GM19043 (cell line): ENCODE measurements at regions not wholly inside any gene's neighbourhood (a gene's known extent, or its start where the extent isn't known, plus 50 kb on each side); places are given as distances from the start of the nearest gene placed in this dataset.
"Not testable (repeated sequence)": the region's sequence is repeated elsewhere in the genome, so short reads cannot be mapped to it uniquely, and the experiment has no call there.

Experiments
- ATAC-seq: cut with Tn5 transposase; IDR thresholded peaks from one replicate; pipeline ENCODE4 v1.9.1; 2021; ENCODE audit warnings: low read depth; ENCODE audit not compliant: unreplicated experiment

DNA sequence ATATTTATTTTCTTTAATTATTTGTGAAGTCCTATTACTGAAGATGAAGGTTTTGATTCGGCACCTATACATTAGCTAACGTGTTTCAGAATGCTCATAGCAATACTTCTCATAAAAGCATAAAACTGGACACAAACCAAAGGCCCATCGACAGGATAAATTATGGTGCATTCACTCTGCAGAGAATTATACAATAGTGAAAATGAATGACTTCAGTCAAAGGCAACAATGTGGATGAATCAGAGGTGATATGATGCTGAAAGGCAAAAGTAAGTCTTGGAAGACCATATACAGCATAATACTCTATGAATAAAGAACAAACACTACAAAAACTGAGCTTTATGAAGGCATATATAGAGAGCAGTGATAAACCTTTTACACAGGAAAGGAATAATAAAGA, 156.6 kb upstream of the EGLN3 start:
- no peak for ATAC-seq

DNA sequence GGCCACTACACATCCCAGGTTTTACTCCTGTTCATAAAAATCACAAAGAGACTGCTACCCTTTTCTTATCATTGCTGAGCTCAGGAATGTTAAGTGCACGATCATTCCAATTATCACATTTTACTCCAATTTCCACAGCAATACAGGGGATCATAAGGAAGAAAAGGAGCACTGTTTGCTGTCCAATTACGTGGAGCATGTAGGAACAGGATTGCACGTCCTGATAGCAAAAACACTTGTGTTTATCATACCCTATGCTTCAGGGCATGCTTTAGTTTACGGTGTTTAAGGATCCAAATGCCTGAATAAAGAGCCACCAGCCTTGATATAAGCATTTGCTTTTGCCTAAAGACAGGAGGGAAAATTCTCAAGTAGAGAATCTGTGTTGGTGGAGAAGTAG, 155.4 kb upstream of the EGLN3 start:
- no peak for ATAC-seq

DNA sequence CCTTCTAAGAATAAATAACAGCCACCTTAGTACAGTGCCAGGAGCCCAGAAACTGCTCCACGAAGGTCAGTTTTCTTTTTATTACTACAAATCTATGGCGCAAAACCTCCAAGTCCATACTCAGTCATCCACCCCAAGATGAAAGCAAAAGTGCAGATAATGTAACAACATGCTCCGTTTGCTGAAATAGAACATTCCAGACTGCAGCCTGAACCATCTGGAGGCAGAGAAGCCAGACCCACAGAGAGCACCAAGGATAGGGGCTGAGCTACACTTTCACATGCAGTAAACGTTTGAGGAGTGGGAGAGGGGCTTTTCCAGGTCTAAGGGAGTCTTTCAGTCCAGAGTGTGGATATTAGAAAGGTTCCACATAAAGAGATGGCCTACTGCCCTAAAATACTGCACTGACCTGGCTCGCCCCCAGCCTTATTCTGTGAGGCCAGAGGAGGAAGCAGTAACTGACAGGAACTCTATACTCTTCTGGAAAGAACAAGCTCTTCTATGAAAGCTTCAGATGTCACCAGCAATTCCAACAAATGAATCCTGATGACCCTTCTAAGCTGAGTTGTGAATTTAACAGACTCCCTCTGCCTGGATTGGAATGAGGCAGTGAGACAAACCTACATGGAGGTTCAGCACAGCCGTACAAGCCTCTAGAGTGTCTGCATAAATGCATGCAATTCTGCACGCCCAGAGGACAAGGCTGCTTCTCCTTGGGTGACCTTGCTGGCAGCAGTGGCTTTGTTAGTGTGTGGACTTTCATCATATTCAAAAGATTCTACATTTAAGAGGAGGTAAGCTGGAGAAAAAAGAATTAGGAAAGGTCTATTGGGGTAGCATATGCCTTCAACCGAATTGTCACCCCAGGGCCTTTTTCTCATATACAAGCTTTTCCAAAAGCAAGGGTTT, 153.9 kb upstream of the EGLN3 start:
- no peak for ATAC-seq

DNA sequence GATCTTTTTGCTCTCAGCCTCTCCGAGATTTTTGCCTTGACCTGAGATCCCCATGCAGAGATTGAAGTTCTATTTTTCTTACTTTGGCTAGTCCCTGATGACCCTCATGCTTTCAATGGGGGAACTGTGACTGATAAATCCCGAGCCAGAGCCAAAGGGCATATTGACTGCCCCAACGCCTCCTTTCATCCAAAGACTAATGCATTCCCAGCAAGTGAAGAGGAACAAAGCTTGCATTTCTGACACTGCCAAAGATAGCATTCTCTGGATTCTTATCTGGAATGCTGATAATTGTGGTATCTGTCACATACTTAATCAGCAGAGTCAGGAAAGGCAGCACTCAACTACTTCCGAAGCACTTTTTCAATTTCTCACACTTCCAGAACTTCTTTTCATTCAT, 152.3 kb upstream of the EGLN3 start:
- no peak for ATAC-seq

DNA sequence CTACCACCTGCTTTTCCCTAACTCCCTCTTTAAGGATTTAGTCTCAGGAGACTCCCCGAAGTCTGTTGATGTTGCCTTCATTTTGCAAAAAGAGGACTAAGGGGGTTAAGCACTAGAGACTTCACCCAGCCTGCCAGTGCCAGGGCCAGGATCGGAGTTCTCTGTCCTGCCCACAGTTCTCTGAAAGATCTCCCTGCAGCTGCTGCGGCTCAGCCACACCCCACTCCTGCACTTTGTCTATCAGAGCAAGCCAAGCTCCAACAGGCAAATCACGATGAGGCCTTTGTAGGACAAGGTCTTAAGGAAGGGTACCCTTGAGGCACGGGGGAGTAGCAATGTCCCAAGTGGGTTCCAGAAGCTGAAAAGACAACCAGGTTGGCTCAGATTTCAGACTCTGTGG, 148.8 kb upstream of the EGLN3 start:
- ATAC-seq: no peak

DNA sequence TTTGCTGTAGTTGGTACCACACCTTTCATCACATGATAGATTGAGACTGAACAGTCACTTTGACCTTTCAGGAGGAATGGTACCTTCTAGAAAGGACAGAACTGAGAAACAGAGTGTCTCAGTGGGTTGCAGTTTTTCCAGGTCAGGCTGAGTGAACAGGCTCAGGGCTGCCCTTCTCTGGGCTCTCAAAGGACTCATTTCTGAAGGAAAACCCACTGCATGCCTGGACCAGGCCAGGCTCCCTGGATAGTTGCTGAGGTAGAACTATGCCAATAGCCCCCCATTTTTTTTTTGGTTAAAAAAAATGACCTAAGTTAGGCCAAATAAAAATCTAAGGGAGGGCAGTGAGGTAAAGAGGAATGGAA, 148.1 kb upstream of the EGLN3 start:
- ATAC-seq: no peak

DNA sequence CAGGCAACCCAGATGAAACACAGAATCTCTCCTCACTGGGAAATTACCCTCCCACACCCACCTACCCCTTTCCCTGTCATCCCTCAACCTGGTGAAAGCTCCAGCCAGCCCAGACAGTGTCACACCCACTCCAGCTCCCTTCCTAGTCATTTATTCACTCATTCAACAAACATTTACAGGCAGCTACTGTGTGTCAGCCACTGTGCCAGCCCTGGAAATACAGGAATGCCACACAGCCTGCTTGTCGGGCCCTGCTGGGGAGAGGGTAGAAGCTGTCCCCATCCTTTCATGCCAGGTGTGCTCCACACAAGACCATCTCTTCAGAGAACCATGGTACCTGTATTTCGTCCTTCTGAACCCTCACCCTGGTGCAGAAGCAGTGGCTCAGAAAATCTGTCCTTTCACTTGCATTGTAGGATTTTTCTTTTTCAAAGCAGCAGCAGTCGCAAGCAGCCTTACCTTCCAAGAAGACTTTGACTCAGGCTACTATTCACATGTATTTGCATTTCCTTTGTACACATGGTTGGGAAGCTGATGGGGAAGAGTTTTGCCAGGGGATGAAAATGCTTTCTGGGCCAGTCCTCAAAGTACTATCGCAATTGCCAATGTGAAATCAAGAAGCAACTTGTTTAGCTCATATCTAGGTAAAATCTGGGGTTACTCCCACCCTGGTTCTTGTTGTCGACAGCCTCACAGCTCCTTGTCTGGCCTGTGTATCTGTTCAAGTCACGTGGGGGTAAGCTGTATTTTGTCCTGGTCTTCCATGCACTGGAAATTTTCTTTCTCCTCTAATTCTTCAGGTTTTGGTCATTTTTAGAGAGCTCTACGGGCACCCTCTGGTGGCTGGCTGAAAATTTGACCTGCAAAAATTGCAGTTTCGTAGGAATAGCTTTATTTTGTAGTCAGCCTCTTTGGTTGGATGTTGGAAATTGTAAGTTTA, 147.4 kb upstream of the EGLN3 start:
- ATAC-seq: no peak

DNA sequence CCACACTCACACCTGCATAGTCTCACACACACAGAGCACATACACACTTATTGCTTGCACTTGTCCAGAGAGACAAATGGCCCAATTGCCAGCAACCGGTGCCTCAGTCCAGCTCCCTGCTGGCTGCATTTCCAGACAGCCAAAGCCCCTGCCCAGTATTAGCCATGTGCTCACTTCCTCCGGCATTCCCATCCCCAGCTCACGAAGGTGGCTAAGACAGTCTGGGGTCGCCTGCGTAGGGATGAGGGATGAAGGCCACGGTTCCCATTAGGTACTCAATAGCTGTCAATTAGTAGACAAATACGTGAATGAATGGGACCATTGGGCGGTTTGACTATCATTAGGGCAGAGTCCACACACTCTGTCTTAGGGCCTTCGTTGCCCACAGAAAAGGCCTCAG, 146.8 kb upstream of the EGLN3 start:
- no peak for ATAC-seq

DNA sequence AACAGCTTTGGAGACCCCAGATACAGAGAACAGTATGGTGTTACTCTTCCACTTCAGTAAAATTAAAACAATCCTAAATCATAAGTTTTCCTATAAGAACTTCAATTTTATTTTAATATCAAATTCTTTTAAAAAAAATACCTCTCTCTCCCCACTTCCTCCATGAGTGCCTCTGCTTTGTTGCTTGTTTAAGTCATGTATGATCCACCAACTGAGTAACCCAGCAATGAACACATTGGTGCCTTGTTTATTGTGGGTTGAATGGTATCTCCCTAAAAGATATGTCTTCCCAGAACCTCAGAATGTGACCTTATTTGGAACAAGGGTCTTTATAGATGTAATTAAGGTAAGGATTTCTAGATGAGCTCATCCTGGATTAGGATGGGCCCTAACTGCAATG, 143.5 kb upstream of the EGLN3 start:
- no peak for ATAC-seq

DNA sequence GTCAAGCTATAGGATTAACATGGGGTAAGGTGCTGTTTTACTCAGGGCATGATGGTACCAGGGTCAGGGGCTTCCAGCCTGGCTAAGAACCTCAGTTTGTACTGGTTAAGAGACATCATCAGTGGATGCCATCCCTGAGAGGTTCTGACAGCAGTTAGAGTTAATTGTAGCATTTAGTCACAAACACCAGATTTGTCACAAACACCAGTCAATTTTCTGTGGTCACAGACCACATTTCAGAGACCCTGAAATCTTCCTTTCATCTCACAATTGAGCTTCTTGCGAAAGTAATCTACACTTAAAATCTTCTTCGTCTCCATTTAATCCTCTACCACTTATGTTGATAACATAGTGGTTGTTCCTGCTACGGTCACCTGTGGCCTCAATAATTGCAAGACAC, 143.0 kb upstream of the EGLN3 start:
- ATAC-seq: no peak

DNA sequence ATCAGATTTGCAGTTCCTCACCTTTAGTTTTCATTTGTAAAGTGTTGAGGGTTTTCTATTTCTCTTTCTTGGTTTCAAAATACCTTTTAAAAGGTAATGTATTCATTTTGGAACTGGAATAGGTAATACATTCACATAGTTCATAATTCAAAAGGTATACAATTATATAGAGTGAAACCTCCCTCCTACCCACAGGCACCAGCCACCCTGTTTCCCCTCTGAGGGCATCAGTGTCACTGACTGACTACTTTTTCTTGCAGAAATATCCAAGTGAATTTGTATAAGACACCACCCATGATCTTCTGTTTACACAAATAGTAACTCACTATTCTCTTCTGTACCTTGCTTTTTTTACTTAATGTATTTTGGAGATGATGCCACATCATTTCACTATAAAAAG, 139.6 kb upstream of the EGLN3 start:
- no peak for ATAC-seq

DNA sequence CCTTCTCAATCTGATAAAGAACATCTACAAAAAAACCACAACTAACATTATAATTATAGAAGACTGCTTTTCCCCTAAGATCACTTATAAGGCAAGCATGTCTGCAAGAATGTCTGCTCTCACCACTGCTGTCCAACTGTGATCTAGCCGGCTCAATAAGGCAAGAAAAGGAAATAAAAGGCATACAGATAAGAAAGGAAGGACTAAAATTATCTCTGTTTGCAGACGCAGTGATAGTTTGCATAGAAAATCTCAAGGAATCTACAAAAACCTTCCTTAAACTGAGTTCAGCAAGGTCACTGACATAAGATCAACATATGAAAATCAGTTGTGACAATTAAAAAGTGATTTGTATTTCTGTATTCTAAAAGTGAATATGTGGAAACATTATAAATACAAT, 138.0 kb upstream of the EGLN3 start:
- ATAC-seq: no peak

DNA sequence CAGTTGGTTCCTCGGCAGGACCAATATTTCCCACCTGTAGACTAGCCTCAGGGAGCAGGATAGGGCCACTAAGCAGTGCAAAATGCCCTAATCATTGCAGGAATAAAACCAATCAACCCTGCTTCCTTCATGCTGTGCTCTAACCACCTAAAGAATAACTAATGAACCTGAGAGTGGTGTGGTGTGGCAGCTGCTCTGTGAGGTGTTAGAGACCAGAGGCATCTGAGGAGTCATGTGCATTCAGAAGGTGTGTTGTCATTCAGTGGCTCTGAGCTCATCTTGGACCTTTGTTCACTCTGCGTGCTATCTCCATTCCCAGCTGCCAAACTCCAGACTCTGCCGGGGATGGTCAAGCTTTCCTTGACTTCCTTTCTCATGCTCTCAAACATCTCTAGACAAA, 136.7 kb upstream of the EGLN3 start:
- no peak for ATAC-seq

DNA sequence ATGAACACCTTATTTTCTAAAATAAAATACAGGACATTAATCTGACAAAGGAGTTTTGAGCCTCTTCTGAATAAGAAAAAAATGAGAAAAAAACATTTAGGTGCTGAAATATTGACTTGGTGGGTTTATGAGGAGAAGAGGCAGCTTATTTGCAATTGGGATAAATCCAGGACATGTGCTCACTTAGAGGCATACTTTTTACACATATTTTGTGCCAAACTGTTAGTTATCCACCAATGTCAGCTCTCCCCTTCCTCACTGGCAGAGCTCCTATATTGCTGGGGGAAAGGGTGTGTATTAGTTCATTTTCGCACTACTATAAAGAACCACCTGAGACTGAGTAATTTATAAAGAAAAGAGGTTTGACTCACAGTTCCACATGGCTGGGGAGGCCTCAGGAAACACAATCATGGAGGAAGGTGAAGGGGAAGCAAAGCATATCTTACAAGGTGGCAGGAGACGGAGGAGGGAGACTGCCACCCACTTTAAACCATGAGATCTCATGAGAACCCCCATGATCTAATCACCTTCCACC, 135.4 kb upstream of the EGLN3 start:
- no peak for ATAC-seq

DNA sequence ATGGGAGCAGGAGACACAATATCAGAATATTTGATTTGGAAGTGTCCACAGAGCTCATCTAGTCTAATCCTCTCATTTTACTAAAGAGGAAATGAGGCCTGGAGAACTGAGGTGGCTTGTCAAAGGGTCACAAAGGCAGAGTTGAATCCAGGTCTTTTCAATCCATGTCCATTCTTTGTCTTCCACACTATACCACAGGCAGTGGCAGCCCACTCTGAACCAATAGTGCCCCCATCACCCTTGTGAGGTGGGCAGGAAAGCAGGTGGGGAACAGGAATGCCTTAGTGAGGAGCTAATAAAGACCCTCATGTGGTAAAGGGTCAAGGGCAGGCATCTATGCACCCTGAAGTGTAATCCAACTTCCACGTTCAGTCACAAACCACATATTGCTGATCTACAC, 134.8 kb upstream of the EGLN3 start:
- ATAC-seq: no peak

DNA sequence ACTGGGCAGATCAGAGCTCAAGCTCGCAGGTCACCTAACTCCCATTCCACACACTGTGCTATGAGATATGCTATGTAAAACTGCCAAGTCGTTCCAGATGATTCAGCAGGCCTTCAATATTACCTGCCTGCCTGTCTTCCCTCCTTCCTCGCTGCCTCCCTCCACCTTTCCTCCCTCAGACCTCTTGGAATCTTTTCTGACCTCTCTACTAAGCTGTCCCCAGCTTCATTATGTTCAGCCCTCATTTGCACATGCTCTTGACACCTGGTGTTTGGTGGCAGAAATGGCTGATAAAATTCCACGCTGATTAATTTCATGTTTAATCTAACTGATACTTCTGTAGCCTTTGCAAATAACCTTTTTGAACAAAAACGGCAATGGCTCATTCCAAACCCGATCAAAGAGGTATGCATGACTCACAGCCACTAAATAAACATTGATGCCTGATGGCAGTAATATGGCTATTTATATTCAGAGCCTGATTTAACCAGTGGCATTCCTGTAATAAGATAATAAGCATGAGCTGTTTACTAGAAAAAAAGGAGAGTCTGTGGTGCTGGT, 130.8 kb upstream of the EGLN3 start:
- ATAC-seq: no peak

DNA sequence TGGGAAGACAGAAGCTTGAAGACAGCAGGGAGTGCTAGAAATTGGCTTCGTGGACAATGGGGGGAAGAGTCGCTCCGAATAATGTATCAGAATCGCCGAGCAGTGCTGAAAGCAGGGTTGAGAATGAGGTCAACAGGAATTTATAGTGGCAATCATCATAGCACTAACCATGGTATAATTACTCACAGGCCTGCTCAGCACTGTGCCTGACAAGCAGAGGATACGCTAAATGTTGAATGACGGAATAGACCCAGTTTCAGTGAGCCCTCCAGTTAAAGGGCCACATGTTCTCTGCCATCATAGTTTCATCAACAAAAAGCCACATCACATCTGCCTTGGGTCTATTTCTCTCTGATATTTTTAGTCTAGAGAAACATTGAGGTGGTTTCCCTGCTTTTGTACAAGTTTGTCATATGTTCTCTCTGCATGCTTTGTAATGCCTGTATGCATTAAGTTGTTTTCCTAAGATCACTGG, 130.3 kb upstream of the EGLN3 start:
- no peak for ATAC-seq

DNA sequence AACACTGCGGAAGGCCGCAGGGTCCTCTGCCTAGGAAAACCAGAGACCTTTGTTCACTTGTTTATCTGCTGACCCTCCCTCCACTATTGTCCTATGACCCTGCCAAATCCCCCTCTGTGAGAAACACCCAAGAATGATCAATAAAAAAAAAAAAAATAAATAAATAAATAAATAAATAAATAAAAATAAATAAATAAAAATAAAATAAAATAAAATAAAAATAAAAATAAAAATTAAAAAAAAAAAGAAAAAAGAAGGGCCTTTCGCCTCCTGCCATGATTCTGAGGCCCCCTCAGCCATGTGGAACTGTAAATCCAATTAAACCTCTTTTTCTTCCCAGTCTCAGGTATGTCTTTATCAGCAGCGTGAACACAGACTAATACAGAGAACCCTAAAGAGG, 128.8 kb upstream of the EGLN3 start:
- ATAC-seq: not testable (repeated sequence)

DNA sequence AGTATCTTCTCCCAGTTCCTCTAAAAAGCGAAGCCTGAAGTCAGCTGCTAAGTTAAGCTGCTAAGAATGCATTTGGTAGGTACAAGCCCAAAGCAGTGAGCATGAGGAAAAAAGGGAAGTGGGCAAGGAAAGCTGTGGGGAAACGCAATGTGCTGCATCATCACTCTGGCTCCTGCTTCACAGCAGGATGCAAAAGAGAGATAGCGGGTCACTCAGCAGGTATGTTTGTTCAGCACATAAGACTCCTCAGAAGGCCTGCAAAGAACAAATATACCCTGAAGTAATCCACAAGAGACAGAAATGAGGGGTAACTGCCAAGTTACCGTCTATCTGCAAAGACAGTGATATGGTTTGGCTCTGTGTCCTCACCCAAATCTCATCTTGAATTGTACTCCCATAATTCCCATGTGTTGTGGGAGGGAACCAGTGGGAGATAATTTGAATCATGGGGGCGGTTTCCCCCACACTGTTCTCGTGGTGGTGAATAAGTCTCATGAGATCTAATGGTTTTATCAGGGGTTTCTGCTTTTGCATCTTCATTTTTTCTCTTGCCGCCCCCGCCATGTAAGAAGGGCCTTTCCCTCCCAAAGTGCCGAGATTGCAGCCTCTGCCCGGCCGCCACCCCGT, 127.4 kb upstream of the EGLN3 start:
- no peak for ATAC-seq

DNA sequence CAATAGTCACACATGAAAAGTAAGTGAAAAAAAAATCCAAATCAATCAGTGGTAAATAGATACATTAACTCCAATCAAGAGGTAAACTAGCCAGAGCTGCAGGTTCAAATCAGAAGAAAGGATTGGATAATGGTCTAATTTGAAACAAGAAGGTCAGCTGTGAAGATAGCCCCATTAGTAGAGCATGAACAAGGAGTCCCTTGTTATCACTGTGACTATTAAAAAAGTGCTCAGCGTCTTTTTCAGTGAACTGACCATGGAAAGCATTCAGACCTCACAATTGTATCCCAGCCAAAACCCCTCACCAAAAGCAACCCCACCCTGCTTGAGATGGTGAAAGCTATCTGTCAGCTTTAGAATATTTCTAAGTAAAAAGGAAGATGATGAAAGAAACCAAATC, 125.0 kb upstream of the EGLN3 start:
- no peak for ATAC-seq
